Gastroesophageal sphincter (tissue), 3 donors: ENCODE measurements at regions not wholly inside any gene's neighbourhood (a gene's known extent, or its start where the extent isn't known, plus 50 kb on each side); places are given as distances from the start of the nearest gene placed in this dataset.
"Not testable (repeated sequence)": the region's sequence is repeated elsewhere in the genome, so short reads cannot be mapped to it uniquely, and the experiment has no call there.

Source experiments
- CTCF ChIP-seq, 4 experiments: fragments of 200-600 bp in 2 of 4; fragments of 450-650 bp in 2 of 4; sonication (generic) in 1 of 4; IDR thresholded peaks; one replicate each; pipeline ENCODE4 v1.5.1; 2017 to 2019; ENCODE audit warnings: antibody characterized with exemption in 4 of 4, mild to moderate bottlenecking in 2 of 4, moderate library complexity in 2 of 4
- EP300 ChIP-seq: sonication (generic); formaldehyde crosslinking; IDR thresholded peaks from one replicate; pipeline ENCODE4 v1.6.1; 2017; ENCODE audit warnings: antibody characterized with exemption, mild to moderate bottlenecking
- POLR2A ChIP-seq, 2 donors: fragments of 450-650 bp; IDR thresholded peaks; one replicate each; pipeline ENCODE4 v1.6.1; 2017; ENCODE audit warnings: antibody characterized with exemption in 2 of 2, mild to moderate bottlenecking in 2 of 2, moderate library complexity in 1 of 2
- POLR2AphosphoS5 ChIP-seq: sonication (generic); formaldehyde crosslinking; IDR thresholded peaks from one replicate; pipeline ENCODE4 v1.6.1; 2017; ENCODE audit warnings: antibody characterized with exemption

GRCh38 chr20:47848534-47848933, 63.3 kb upstream of the SULF2 start:
- TF ChIP-seq CTCF (IDR thresholded peaks at IDR 0.05); POLR2A (IDR thresholded peaks at IDR 0.05); EP300; POLR2AphosphoS5: not testable (repeated sequence)
